Liver (tissue), 3 donors: ENCODE measurements at regions not wholly inside any gene's neighbourhood (a gene's known extent, or its start where the extent isn't known, plus 50 kb on each side); places are given as distances from the start of the nearest gene placed in this dataset.
A peak's percentile ranks its signal among the peaks of the same experiment; 100 is the strongest.

Experiments used
- ATF3 ChIP-seq: IDR thresholded peaks from 2 replicates; pipeline ENCODE4 v1.6.1; 2016; ENCODE audit warnings: antibody characterized with exemption
- CTCF ChIP-seq: fragments of 150-350 bp; IDR thresholded peaks from 2 replicates; pipeline ENCODE4 v1.5.1; 2017; ENCODE audit warnings: improper control_type of control experiment, low read depth, low read length; ENCODE audit not compliant: missing input control
- EGR1 ChIP-seq, 2 donors: IDR thresholded peaks; 2 replicates each; pipeline ENCODE4 v1.6.1; 2016 to 2018; ENCODE audit warnings: antibody characterized with exemption in 2 of 2, low read depth in 2 of 2
- GABPA ChIP-seq, 2 donors: IDR thresholded peaks in 1 of 2; conservative IDR thresholded peaks in 1 of 2; 2 replicates each; pipeline ENCODE4 v1.6.1; 2016; ENCODE audit warnings: antibody characterized with exemption in 2 of 2, mild to moderate bottlenecking in 1 of 2, moderate library complexity in 1 of 2
- HNF4A ChIP-seq, 2 donors: conservative IDR thresholded peaks; 2 replicates each; pipeline ENCODE4 v1.6.1; 2016; ENCODE audit warnings: antibody characterized with exemption in 2 of 2, mild to moderate bottlenecking in 2 of 2
- HNF4G ChIP-seq: IDR thresholded peaks from 2 replicates; pipeline ENCODE4 v1.6.1; 2016; ENCODE audit warnings: antibody characterized with exemption
- MAX ChIP-seq: IDR thresholded peaks from 2 replicates; pipeline ENCODE4 v1.6.1; 2016; ENCODE audit warnings: antibody characterized with exemption
- RAD21 ChIP-seq, 2 donors: IDR thresholded peaks; 2 replicates each; pipeline ENCODE4 v1.6.1; 2016; ENCODE audit warnings: antibody characterized with exemption in 2 of 2, mild to moderate bottlenecking in 2 of 2
- REST ChIP-seq: IDR thresholded peaks from 2 replicates; pipeline ENCODE4 v1.6.1; 2016; ENCODE audit warnings: antibody characterized with exemption, mild to moderate bottlenecking
- RXRA ChIP-seq, 2 donors: IDR thresholded peaks; 2 replicates each; pipeline ENCODE4 v1.6.1; 2017 to 2018; ENCODE audit warnings: antibody characterized with exemption in 2 of 2, mild to moderate bottlenecking in 1 of 2
- SP1 ChIP-seq: IDR thresholded peaks from 2 replicates; pipeline ENCODE4 v1.6.1; 2018; ENCODE audit warnings: antibody characterized with exemption, mild to moderate bottlenecking
- TAF1 ChIP-seq: conservative IDR thresholded peaks from 2 replicates; pipeline ENCODE4 v1.6.1; 2016; ENCODE audit warnings: antibody characterized with exemption, mild to moderate bottlenecking
- YY1 ChIP-seq: IDR thresholded peaks from 2 replicates; pipeline ENCODE4 v1.6.1; 2016; ENCODE audit warnings: antibody characterized with exemption, mild to moderate bottlenecking
- ZBTB33 ChIP-seq: IDR thresholded peaks from 2 replicates; pipeline ENCODE4 v1.6.1; 2016; ENCODE audit warnings: antibody characterized with exemption
- donor health status: healthy.
- donor health status: healthy.

- TF ChIP-seq REST (no peak), CTCF (no peak), ZBTB33 (no peak), TAF1 (no peak), RXRA (IDR thresholded peaks at IDR 0.05) (peak in 1 of 2 donors; percentile 35), YY1 (no peak), HNF4A (conservative IDR thresholded peaks at IDR 0.05) (peak in 1 of 2 donors; percentile 38), RAD21 (IDR thresholded peaks at IDR 0.05) (no peak), SP1 (no peak), ATF3 (no peak), MAX (no peak), EGR1 (IDR thresholded peaks at IDR 0.05; ENCODE audit: low read depth in 2 of 2) (no peak), GABPA (IDR thresholded peaks at IDR 0.05 in 1 of 2, conservative IDR thresholded peaks at IDR 0.05 in 1 of 2) (no peak), HNF4G (no peak)
Observed at GRCh38 chr6:43887340-43887858, 117.4 kb downstream of the VEGFA start.
